LHCN-M2 (cell line): ENCODE measurements at regions not wholly inside any gene's neighbourhood (a gene's known extent, or its start where the extent isn't known, plus 50 kb on each side); places are given as distances from the start of the nearest gene placed in this dataset.

Experiments used
- DNase-seq: peaks from one replicate; pipeline ENCODE4 v3.0.0-alpha.2; 2012; ENCODE audit warnings: low read depth

GRCh38 chr10:78365694-78366093 is 332.0 kb downstream of the RPS24 start:
- no peak for DNase-seq

DNA sequence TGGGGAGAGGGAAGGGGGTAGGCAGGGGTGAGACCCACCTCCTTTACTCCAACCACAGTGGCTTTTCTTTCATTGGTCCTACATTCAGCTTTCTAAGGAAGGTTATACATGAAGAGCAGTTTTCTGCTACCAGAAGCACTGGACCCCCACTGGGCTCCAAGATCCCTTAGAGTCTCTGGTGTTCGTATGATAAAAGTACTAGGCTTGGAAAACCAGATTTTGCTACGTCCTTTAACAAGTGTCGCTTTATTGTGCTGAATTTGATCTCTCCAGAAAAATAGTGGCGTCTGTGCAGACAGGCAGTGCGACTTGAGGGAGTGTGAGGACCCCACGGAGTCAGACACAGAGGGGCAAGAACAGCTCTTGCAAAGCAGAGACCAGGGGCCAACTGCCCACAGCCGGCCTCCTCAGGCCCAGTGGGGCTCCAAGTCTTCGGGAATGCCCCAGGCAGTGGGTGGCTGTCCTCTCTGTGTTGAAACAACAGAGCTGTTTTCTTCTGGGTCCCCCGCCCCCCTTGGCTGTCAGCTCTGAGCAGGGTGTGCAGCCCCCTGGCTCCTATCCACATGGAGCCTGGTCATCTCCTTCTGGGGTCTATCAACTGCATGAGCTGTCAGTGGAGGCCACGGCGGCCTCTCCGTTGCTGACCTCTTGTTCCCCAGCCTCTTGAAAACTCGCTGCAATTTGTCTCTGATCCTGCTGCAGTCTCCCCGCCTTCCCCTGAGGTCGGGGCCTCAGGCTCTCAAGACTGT is 333.2 kb downstream of the RPS24 start:
- DNase-seq: no peak

GRCh38 chr10:78367751-78368150 is 334.1 kb downstream of the RPS24 start:
- DNase-seq: no peak

GRCh38 chr10:78371136-78371535 is 337.5 kb downstream of the RPS24 start:
- no peak for DNase-seq

DNA sequence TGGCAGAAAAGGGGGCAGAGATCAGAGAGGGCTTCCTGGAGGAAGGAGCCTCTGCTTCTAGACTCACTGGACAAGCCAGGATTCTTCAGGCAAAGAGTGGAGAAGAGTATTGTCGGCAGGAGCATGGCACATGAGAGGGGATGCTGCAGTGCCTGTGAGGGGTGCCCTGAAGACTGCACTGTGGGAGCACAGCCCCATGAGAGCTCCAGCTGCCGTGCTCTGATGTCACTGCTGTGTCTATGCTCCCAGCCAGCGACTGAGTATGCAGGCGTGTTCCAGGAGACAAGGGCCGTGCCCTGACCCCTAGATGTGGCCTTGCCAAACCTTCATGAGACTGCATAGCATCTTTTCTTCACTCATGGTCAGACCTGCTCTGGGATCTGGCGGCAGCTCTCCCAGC is 339.1 kb downstream of the RPS24 start:
- no peak for DNase-seq

- no peak for DNase-seq
Measured at GRCh38 chr10:78374331-78375028, 340.8 kb downstream of the RPS24 start.

GRCh38 chr10:78375854-78376785 is 342.5 kb downstream of the RPS24 start:
- no peak for DNase-seq

DNA sequence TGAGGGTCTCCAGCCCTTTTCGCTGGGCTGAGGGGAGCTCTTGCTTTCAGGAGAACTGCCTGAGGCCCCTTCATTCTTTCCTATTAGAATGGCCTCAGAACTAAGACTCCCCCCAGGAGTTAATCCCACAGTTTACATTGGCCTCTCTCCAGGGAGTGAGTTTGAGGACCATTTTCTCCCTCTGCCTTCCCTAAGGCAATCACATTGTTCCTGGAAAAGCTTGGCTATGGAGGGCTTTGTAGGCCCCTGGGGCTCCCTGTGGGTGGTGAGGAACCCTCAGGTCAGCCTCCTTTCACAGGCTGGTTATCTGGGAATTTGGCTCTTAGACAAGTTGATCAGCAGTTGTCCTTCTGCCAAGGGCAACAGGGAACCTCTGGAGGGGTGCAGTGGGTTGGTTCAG is 343.7 kb downstream of the RPS24 start:
- no peak for DNase-seq

DNA sequence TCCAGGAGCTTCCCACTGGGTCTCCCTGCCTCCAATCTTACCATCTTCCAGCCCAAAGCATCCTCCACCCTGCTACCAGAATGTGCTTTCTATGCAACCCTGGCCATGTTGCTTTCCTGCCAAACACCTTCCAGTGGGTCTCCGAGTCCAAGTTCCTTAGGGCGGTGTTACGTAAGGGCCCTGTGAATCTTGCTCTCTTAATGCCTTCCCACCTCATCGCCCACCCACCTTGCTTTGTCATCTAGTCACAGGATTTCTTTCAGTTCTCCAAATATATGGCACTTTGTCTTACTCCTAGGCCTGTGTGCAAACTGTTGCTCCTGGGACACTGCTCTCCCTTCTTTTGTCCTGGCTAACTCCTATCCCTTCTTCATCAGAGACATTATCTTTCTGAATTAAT is 344.5 kb downstream of the RPS24 start:
- DNase-seq: no peak

DNA sequence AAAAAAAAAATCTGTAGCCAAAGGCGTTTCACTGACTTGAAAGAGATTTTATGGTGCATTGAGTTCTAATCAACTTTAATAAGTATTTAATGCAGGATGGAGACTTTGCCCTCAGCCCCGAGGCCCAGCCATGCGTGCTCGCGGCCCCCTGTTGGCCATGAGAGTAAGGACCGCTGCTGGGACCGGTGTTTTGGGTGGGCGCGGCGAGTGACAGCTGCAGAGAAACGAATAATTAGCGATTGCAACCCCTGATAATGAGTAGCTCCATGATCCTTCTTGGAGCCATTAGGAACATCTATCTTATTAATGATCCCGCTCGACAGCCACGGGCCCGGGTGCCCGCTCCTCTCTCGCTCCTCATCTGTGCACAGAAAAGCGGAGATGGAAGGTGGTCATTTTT is 347.4 kb downstream of the RPS24 start:
- DNase-seq: no peak

GRCh38 chr10:78382047-78382446 is 348.4 kb downstream of the RPS24 start:
- no peak for DNase-seq

DNA sequence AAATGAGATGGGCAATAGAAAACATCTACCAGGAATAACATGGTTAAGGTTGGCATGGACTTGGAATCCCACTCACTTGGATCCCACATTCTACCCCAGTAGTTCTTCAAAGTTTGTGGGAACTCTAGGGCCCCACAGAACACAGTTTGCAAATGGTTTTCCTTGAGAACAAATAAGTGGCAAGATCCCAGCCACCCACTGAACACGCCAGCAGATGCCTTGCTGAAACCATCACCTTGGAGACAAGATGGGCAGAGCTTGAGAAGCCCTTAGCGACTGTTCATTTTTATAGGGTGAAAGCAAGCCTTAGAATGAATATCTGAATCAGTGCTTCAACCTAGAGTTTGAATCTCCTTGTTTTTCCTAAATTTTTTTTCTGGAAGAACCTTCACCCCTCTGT is 349.1 kb downstream of the RPS24 start:
- DNase-seq: no peak

- DNase-seq: peak; percentile 41
Measured at GRCh38 chr10:78383378-78384048, 349.9 kb downstream of the RPS24 start.

DNA sequence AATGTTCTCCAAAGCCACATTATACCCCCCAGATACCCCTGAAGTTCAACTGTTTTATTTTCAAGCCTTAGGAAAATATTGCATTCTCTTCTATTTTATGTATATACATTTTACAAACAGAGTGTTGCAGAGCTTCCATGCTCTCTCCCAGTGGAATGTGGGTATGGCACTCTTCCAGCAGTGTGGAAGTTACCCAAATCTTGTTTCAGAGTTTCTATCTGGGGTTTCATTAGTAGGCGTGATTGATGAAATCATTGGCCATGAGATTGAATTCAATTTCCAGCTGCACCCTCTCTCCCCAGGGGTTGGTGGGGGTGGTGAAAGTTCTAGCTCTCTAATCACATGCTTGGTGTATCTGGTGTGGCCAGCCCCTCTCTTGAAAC is 350.4 kb downstream of the RPS24 start:
- DNase-seq: no peak

GRCh38 chr10:78385599-78385998 is 351.9 kb downstream of the RPS24 start:
- no peak for DNase-seq

GRCh38 chr10:78386509-78386908 is 352.8 kb downstream of the RPS24 start:
- DNase-seq: no peak

GRCh38 chr10:78388331-78389050 is 354.8 kb downstream of the RPS24 start:
- no peak for DNase-seq

GRCh38 chr10:78389419-78389818 is 355.8 kb downstream of the RPS24 start:
- DNase-seq: no peak

GRCh38 chr10:78390051-78390450 is 356.4 kb downstream of the RPS24 start:
- DNase-seq: no peak

DNA sequence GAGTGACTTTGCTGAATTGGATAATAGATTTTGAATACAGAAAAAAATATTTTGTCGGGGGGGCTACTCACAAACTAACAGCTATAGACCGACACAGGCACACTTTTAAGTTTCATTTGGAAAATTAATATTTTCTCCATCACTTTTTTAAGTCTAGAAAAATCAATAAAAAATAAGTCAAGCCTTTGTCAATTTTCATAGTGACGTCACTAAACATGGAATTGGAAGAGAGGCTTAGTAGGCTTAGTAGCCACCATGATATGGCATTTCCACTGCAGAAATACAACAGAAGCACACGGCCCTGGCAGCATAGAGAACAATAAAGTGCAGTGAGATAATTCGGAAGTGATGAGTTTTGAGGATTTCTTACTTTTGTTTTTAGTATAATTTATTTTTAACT is 357.2 kb downstream of the RPS24 start:
- DNase-seq: no peak

GRCh38 chr10:78391585-78391984 is 357.9 kb downstream of the RPS24 start:
- no peak for DNase-seq
